Tibial nerve (tissue), 4 donors: ENCODE measurements at regions not wholly inside any gene's neighbourhood (a gene's known extent, or its start where the extent isn't known, plus 50 kb on each side); places are given as distances from the start of the nearest gene placed in this dataset.

Source experiments
- EP300 ChIP-seq, 2 donors: sonication (generic); formaldehyde crosslinking; IDR thresholded peaks; one replicate each; pipeline ENCODE4 v1.6.1; 2017; ENCODE audit warnings: antibody characterized with exemption in 2 of 2, mild to moderate bottlenecking in 1 of 2
- POLR2A ChIP-seq, 2 donors: fragments of 450-650 bp; IDR thresholded peaks; one replicate each; pipeline ENCODE4 v1.6.1; 2017; ENCODE audit warnings: antibody characterized with exemption in 2 of 2, mild to moderate bottlenecking in 2 of 2, moderate library complexity in 2 of 2
- TF ChIP-seq, protein P1 (sequence below), 5 experiments: fragments of 200-600 bp in 3 of 5; fragments of 450-650 bp in 2 of 5; sonication (generic) in 3 of 5; IDR thresholded peaks; one replicate each; pipeline ENCODE4 v1.5.1; 2016 to 2019; ENCODE audit warnings: antibody characterized with exemption in 5 of 5, mild to moderate bottlenecking in 3 of 5, moderate library complexity in 2 of 5

DNA sequence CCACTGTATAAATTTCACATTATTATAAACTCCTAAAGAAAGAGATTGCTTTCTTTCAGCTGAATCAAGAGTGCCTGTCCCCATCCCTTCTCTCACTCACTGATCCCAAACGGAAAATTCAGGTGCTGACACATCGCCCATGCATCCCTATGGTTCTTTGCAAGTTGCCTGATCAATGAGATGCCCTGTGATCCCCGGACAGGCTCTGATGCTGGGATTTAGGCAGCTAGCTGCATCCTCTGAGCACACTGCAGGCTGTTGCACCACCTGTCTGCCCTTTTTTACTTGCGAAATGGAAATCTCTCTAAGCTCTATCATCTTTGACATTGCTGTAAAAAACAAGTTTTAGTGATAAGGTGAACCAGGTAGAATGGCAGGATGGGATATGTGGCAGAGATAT is 456.5 kb downstream of the GATA3 start:
- TF ChIP-seq, protein P1, sequence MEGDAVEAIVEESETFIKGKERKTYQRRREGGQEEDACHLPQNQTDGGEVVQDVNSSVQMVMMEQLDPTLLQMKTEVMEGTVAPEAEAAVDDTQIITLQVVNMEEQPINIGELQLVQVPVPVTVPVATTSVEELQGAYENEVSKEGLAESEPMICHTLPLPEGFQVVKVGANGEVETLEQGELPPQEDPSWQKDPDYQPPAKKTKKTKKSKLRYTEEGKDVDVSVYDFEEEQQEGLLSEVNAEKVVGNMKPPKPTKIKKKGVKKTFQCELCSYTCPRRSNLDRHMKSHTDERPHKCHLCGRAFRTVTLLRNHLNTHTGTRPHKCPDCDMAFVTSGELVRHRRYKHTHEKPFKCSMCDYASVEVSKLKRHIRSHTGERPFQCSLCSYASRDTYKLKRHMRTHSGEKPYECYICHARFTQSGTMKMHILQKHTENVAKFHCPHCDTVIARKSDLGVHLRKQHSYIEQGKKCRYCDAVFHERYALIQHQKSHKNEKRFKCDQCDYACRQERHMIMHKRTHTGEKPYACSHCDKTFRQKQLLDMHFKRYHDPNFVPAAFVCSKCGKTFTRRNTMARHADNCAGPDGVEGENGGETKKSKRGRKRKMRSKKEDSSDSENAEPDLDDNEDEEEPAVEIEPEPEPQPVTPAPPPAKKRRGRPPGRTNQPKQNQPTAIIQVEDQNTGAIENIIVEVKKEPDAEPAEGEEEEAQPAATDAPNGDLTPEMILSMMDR (IDR thresholded peaks at IDR 0.05): no peak
- TF ChIP-seq POLR2A (IDR thresholded peaks at IDR 0.05) (no peak), EP300 (IDR thresholded peaks at IDR 0.05) (no peak)
